ENCODE measurements at regions not wholly inside any gene's neighbourhood (a gene's known extent, or its start where the extent isn't known, plus 50 kb on each side); places are given as distances from the start of the nearest gene placed in this dataset.
A peak's percentile ranks its signal among the peaks of the same experiment; 100 is the strongest.

DNA sequence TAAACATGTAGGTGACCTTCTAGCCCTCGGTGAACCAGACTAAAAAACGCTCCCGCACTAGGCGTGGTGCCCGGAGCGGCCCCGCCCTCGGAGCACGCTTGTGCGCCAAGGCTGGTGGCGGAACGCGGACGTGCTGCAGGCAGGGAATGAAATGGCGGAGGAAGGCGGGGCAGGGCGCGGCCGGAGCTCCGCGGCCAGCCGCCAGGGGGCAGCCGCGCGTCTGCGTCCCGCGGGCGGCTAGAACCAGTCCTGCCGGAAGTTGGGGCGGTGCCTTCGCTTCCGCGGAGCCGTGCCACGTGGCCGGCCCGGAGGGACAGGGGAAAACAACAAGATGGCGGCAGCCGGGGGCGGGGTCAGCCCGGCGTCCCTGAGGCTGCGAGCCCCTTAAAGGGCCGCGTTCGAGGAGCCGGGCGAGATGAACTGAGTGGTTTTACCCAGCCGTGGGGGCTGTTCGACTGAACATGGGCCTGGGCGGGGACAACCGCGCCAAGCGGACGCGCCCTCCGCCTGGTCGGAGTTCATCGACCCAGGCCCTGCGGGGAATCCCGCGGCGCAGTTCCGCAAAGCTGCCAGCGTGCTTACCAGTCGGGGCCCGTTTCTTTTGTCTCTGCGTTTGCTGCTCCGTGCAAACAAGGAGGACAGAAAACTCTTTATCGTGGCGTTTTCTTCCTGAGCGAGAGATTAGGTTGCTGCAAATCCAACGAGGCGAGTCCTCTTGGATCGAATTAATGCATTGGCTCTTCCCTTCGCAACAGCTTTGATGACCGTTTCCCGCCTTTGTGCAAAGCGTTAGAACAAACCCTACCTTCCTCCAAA, 90.9 kb upstream of the CHD2 start (continued):
- TF ChIP-seq SNAPC4 (CRISPR knock-in tag; IDR thresholded peaks at IDR 0.05) (peak; percentile 93), ZNF770 (CRISPR knock-in tag; IDR thresholded peaks at IDR 0.05) (peak; percentile 83), KDM1A (CRISPR knock-in tag; IDR thresholded peaks at IDR 0.05) (no peak), SIN3A (IDR thresholded peaks at IDR 0.05; ENCODE audit: borderline replicate concordance, low read depth, low read length) (peak; percentile 72; the same call in 1 of the 2 replicates), IKZF5 (CRISPR knock-in tag; IDR thresholded peaks at IDR 0.05) (peak; percentile 92), SATB2 (CRISPR knock-in tag; IDR thresholded peaks at IDR 0.05) (0 out of 2 replicates have a peak, but pooled peaks have one; percentile 57), SOX13 (IDR thresholded peaks at IDR 0.05) (no peak), SOX13 (CRISPR knock-in tag; conservative IDR thresholded peaks at IDR 0.05 in 1 of 2, IDR thresholded peaks at IDR 0.05 in 1 of 2) (peak in 1 of 2 experiments; percentile 58; a peak in 2 of 4 replicates), SYNCRIP (IDR thresholded peaks at IDR 0.05; ENCODE audit: insufficient read depth, low read depth, low read length) (no peak), HOXA5 (CRISPR knock-in tag; IDR thresholded peaks at IDR 0.05) (peak; percentile 58; the same call in 1 of the 2 replicates), ZNF639 (CRISPR knock-in tag; conservative IDR thresholded peaks at IDR 0.05) (peak; percentile 94)
- TF ChIP-seq, protein P1, sequence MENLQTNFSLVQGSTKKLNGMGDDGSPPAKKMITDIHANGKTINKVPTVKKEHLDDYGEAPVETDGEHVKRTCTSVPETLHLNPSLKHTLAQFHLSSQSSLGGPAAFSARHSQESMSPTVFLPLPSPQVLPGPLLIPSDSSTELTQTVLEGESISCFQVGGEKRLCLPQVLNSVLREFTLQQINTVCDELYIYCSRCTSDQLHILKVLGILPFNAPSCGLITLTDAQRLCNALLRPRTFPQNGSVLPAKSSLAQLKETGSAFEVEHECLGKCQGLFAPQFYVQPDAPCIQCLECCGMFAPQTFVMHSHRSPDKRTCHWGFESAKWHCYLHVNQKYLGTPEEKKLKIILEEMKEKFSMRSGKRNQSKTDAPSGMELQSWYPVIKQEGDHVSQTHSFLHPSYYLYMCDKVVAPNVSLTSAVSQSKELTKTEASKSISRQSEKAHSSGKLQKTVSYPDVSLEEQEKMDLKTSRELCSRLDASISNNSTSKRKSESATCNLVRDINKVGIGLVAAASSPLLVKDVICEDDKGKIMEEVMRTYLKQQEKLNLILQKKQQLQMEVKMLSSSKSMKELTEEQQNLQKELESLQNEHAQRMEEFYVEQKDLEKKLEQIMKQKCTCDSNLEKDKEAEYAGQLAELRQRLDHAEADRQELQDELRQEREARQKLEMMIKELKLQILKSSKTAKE (CRISPR knock-in tag; IDR thresholded peaks at IDR 0.05; ENCODE audit: borderline replicate concordance), result no peak
- TF ChIP-seq, protein P2, sequence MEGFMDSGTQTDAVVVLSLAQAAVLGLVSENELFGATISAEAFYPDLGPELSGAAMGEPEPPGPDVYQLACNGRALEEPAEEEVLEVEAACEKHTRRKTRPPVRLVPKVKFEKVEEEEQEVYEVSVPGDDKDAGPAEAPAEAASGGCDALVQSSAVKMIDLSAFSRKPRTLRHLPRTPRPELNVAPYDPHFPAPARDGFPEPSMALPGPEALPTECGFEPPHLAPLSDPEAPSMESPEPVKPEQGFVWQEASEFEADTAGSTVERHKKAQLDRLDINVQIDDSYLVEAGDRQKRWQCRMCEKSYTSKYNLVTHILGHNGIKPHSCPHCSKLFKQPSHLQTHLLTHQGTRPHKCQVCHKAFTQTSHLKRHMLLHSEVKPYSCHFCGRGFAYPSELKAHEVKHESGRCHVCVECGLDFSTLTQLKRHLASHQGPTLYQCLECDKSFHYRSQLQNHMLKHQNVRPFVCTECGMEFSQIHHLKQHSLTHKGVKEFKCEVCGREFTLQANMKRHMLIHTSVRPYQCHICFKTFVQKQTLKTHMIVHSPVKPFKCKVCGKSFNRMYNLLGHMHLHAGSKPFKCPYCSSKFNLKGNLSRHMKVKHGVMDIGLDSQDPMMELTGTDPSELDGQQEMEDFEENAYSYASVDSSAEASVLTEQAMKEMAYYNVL (CRISPR knock-in tag; IDR thresholded peaks at IDR 0.05; ENCODE audit: borderline replicate concordance), result peak; percentile 93
